GM13977 (cell line): ENCODE measurements at regions not wholly inside any gene's neighbourhood (a gene's known extent, or its start where the extent isn't known, plus 50 kb on each side); places are given as distances from the start of the nearest gene placed in this dataset.

Experiments used
- DNase-seq: peaks from one replicate; pipeline ENCODE4 v3.0.0; 2012; ENCODE audit warnings: low spot score
- CTCF ChIP-seq: IDR thresholded peaks from 2 replicates; pipeline ENCODE4 v1.5.1; 2012; ENCODE audit warnings: mild to moderate bottlenecking, control low read depth; ENCODE audit not compliant: insufficient read depth; ENCODE audit errors: extremely low read depth, missing control alignments
- in situ Hi-C: fragments of 300-500 bp; cut with MboI; formaldehyde crosslinking; loops from one replicate; pipeline ENCODE4 v1.12.0; 2022; ENCODE audit warnings: low sequenced_read_pairs, low pct_unique_long_range_greater_than_20kb, mixed read lengths, inconsistent platforms; ENCODE audit not compliant: unreplicated experiment

DNA sequence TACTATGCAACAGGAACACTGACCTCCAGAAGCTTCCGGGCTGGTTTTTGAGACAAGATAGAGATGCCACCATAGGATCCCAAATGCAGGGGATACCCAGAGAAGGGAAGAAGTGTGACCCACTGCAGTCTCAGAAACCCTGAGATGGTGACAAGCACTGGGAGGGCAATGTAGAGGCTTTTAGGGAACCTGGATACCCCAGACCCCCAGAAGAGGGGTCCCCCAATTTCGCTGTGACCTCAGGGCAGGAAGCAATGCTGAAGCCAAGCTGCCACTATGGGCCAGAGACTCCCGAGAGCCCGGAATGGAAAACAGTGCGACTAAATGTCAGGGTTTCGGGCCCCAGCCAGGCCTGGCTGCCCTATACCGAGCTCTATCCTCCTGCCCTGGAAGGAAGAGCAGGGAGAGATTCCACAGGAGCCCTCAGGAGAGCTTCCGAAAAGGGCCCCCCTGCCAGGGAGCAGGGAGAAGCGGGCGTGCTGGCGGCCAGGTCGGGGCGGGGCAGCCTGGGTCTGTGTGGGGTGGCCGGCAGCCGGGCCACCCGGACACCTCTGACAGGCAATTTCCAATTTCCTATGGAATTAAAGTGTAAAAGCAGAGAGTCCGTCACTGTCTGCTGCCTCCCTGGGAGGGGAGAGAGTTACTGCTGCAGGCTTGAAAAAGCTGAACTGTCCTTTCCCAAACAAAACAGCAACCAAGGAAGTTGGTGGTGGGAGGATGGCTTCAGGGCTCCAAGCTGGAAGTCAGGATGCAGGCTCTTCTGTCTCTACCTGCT, 154.2 kb downstream of the FGF18 start:
- DNase-seq, result no peak
- TF ChIP-seq CTCF, result no peak
- in situ Hi-C loops, result no loop called here

- no peak for DNase-seq
- in situ Hi-C loops, result no loop called here
- TF ChIP-seq CTCF, result no peak
Observed at GRCh38 chr5:171574376-171574775, 154.9 kb downstream of the FGF18 start.

- in situ Hi-C loops, result no loop called here
- DNase-seq, result no peak
- TF ChIP-seq CTCF, result no peak
Observed at GRCh38 chr5:171575386-171575785, 155.9 kb downstream of the FGF18 start.

DNA sequence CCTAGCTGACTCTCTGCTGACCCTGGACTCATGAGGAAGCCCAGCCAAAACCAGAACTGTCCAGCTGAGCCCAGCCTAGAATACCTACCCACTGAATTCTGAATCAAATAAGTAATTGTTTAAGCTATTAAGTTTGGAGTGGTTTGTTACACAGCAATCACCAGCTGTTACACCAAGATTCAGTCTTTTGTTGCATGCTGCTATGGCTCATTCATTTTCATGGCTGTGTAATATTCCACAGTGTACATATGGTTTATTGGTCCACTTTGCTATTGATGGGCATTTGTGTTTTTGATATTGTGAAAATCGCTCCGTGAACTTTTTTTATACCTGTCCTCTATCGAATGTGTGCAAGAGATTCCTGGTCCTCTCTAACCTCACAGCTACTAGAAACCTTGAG, 156.4 kb downstream of the FGF18 start:
- TF ChIP-seq CTCF, result no peak
- in situ Hi-C loops, result no loop called here
- no peak for DNase-seq

DNA sequence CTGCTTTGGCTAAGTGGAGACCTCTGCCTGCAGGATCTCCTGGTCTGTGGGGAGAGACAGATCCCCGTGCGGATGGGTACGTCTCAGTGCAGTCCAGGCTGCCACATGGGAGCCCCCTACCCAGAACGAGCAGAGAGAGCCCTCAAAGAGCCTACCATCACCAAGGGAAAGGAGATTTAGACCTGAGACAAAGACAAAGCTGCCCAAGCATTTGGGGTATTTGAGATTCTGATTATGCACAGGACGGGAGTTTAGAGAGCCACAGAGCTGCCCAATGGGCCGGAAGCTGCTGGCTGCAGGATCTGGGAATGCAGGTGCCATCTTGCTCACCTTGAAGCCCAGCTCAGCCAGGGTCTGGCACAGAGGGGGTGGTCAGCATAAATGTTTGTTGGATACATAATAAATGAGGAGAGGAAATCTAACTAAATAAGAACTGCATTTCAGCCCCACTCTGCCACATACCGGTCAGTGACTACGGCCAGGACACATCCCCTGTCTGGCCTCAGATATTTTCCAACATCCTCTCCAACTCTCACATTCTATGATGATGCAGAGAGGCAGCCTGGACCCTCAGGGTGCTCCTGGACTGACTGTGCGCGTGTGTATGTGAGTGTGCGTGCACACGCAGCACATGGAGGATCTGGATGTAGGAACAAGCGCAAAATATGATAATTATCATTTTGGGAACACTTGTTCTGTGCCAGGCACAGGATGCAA, 157.8 kb downstream of the FGF18 start:
- in situ Hi-C loops, result no loop called here
- no peak for DNase-seq
- no peak for TF ChIP-seq CTCF

GRCh38 chr5:171578049-171578828, 158.8 kb downstream of the FGF18 start:
- in situ Hi-C loops, result no loop called here
- no peak for TF ChIP-seq CTCF
- DNase-seq, result no peak
